ENCODE measurements at regions not wholly inside any gene's neighbourhood (a gene's known extent, or its start where the extent isn't known, plus 50 kb on each side); places are given as distances from the start of the nearest gene placed in this dataset.

DNA sequence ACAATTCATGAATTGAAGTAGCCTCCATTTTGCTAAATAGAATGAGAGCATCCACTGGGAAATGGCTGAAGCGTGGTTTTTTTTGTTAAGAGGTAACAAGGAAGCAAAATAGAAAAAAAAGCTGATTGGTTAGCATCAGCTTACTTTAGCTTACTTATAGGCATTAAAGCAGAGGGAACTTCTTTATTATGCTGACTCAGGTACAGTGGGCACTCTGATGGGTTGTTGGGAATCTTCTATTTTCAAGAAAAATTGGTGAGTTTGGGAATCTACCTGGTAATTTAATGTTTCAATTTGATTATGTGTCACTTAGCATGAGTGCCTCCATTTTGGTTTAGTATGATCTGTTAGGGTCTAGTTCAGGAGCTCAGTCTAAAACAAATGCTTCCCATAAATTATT is 289.6 kb downstream of the ANXA1 start:
- no peak for TF ChIP-seq YY1 (IDR thresholded peaks at IDR 0.05; ENCODE audit: insufficient read depth, insufficient read length)
- TF ChIP-seq SUZ12 (IDR thresholded peaks at IDR 0.05; ENCODE audit: extremely low read depth, insufficient read depth, insufficient read length), result no peak
- no peak for TF ChIP-seq ZNF274 (IDR thresholded peaks at IDR 0.05; ENCODE audit: low read depth, low read length)
